Hematopoietic multipotent progenitor cell treated with erythropoietin and hydrocortisone succinate and interleukin-3 and kit ligand, for 17 days (in vitro differentiated cells): ENCODE measurements at regions not wholly inside any gene's neighbourhood (a gene's known extent, or its start where the extent isn't known, plus 50 kb on each side); places are given as distances from the start of the nearest gene placed in this dataset.
"Not testable (repeated sequence)": the region's sequence is repeated elsewhere in the genome, so short reads cannot be mapped to it uniquely, and the experiment has no call there.

Experiments used
- DNase-seq: peaks from one replicate; pipeline ENCODE4 v3.0.0-alpha.2; 2015; ENCODE audit warnings: low spot score

DNA sequence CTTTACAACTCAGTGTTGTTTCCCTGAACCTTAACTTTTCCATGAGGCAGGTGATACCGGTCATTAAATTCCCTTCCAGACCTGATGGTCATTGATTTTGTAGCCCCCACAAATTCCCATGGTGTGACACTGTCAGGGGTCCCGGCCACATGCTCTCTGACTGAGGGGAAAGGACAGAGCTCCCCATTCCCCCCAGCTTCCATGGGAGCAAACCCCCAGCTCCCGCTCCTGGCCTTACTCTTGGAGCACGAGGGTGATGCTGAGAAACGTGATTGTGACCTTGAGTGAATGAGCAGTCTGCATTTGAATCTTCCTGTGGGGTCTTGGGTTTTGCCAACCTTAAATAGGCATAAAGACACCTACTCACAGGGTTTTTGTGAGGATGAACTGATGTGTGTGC is 366.8 kb downstream of the RPS6KC1 start:
- DNase-seq, result no peak

DNA sequence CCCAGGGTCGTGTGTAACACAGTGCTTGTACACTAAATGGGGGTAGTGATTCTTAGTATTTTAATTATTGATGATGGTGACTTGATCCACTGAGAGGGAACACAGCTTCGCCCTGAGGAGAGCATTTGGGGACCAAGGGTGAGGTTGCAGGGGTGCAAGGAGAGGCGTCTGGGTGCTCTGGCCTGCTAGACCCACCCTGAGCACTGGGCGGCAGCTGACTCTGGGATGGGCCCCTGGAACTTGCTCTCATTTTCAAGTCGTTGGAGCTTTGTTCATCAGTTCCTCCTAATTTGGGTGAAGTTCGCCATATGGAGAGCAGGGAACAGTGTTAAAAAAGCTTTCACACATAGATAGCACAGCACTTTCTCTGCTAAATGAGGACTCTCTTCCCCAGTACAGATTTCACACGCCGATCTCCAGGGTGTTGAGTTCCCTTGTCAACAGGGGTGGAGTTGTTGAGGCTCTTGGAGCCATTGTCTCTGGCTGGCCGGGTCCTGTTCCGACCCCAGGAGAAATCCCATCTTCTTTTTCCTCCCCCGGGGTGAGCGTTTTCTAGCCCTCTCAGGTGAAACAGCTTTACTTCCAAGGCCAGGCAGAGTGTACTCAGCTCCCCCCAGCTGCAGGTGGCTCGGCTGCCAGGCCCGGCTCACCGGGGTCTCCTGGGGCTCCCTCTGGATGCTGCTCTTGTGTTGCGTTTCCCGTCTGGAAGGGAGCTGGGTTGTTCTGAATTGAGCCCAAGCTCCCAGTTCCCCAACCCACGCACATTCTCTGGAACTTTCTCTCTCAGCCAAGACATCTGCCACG is 367.4 kb downstream of the RPS6KC1 start:
- no peak for DNase-seq

DNA sequence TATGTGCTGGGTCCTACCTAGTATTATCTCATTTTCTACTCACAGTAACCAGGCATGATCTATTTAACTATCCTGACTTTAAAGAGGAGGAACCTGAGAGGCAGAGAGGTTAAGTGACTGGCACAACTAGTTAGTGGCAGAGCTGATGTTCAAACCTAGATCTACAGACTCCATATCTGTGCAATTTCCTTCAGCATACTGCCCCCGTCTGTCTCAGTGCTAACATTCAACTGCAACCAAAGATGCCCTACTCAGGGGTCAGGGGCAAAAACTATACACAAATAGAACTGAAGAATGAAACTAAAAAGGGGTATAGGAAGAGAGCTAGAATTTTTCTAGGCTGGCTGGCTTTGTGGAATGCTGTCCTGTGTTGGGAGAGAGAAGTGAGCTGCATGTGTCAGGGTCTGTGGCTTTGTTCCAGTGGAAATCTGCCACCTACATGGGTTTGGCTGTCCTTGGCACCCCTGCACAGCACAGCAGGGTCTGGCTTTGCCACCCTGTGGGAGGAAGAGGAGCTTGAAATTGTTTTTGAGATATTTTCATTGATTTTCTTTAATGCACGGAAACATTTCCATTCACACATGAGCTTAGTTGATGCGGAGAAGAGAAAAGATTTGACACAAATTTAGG is 368.5 kb downstream of the RPS6KC1 start:
- no peak for DNase-seq

DNA sequence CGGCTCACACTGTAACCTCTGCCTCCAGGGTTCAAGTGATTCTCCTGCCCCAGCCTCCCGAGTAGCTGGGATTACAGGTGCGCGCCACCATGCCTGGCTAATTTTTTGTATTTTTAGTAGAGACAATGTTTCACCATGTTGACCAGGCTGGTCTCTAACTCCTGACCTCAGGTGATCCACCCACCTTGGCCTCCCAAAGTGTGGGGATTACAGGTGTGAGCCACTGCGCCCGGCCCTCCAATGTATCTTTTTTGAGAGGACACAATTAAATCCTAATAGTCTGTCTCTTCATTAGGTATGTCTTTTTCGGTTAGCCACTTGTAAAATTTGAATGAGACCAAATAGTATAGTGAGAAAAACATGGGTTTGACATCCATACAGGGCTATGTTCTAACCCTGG is 370.1 kb downstream of the RPS6KC1 start:
- DNase-seq, result not testable (repeated sequence)

DNA sequence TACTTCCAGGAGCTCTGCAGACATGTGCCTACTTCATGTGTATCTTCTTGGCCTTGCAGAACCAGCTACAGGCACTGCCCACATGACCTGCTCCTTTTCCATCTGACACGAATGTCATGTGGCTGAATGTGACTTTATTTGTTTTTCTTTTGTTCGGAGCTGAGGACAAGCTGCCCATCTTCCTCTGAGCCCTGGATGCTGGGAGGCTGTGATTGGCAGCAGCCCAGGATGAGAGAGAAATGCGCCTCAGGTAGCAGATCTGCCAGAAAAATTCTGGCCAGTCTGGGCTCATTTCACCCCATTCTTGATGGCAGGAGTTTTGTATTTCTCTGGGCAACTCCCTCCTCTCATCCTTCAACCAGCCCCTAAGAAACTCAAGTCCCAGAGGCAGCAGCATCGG is 372.0 kb downstream of the RPS6KC1 start:
- no peak for DNase-seq

DNA sequence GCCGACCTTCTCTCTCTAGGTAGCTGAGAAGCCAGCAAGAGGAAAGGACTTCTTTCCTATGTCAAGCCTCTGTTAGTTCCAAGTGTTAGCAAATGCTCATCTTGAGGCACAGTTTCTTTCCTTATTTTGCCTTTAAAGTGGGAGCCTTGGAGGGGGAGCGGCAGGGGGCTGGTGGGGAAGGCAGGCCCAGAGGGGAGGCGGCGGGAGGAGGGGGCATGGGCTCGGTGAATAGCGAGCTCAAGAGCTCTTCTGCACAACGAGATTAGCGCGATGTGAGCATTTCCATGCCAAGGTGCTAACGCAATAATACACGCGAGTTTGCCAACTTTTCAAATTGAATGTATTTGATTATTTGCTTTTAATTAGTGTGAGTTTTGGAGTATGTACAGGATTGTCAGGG is 372.6 kb downstream of the RPS6KC1 start:
- DNase-seq, result no peak

DNA sequence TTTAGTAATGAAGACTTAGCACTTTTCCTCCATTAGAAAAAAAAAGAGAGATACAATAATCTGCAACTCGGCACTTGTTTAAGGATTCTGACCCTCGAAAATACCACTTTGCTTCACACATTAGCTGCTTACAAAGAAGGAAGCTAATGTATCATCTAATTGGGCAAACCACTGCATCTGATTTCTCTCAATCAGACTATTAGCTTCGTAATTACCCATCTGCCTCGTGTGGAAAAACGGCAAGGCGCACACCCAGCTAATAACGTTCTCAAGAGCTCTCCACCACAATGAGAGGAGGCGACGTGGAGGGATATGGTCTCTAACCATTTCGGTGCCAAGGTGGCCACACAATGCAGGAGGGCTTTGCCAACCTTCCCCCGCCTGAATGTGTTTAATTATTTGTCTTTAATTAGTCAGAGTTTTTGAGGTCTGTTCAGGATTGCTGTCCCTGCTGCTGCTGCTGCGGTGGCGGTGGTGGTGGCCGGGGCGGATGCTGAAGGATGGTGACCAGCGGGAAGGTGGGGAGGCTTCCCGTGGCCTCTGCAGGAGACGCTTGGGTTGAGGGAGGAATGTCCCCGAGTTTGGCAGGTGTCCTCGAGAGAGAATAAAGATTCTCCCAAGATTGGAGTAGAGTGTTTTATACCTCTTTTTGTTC is 374.5 kb downstream of the RPS6KC1 start:
- no peak for DNase-seq

DNA sequence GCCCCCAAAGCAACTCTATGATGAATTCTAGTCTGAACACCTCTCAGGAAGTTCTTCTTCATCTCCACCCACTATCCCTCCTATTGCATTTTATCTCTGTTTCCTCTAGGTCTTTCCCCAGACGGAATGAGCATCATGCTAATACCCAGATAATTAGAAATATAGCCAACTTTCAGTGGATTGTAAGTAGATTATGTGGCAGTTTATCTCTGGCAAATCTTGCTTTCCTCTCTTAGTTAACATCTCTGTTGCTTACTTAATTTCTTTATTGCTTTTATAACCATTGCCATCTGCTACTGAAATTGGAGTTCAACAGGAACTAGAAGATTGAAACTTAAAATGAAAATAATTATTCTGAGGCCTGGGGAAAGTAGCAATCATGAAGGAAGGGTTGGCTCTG is 378.6 kb downstream of the RPS6KC1 start:
- DNase-seq, result no peak

DNA sequence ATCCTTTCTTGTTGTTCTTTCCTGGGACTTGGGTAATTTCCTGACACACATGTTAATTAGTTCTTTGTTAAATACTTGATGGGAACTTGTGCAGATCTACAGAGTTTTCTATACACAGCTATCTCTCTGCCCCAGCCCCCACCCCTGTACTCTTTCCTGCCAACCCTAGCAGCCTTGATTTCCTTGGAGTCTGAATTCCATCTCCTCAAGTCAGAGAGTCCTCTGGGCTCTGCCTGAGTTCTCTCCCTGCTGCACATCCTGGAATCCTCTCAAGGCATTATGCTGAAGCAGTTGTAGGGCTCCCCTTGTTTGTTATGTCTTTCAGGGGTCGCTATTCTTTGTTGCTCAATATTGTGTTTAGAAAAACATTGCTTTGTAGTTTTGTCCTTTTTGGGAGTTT is 384.7 kb downstream of the RPS6KC1 start:
- no peak for DNase-seq

DNA sequence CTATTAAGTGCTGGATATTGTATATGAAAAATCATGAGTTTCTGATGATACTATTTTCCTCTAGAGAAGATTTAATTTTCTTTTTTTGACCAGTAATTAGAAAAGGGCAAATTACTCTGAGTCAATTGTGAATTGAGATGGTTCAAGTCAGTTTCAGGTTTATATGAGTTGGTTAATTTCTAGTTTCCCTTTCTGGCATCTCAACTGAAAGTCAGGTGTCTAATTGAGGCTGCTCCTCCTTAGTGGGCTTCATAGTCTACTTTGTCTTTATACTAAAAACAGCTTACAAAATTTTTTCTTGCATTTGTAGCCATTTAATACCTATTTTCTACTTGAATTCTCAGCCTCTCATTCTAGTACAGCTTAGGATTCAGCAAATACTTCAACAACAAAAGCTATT is 387.3 kb downstream of the RPS6KC1 start:
- no peak for DNase-seq

DNA sequence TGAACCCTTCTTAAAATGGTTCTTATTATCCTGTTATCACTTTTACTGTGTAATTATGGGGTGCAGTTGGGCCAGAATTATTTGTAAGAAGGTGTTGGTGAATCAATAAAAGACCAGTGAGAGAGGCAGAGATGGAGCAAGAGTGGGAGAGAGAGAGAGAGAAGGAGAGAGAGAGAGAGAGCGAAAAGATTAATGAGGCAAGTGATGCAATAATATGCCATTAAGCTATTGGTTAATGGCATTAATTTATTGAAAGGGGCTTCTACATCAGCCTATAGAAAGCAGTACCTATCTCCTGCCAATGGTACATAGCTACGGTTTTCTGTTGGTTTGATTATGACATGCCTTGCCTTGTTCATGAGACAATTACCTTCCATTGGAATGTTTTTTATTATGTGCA is 388.7 kb downstream of the RPS6KC1 start:
- DNase-seq, result no peak

DNA sequence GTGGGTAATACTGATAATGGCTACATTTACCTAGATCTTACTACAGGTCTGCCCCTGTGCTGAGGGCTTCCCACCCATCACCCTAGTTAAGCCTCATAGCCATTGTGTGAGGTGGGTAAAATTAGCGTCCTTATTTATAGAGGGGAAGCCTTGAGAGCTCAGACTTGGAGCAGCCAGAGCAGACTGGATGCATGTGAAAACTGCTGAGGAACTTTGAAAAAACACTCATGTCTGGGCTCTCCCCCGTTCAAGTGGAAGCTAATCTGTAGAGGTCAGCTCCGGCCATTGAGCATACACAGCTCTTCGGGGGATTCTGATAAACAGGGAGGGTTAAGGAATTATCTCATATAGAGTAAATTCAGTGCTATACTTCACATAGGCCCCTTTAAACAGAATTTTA is 389.7 kb downstream of the RPS6KC1 start:
- DNase-seq, result no peak

DNA sequence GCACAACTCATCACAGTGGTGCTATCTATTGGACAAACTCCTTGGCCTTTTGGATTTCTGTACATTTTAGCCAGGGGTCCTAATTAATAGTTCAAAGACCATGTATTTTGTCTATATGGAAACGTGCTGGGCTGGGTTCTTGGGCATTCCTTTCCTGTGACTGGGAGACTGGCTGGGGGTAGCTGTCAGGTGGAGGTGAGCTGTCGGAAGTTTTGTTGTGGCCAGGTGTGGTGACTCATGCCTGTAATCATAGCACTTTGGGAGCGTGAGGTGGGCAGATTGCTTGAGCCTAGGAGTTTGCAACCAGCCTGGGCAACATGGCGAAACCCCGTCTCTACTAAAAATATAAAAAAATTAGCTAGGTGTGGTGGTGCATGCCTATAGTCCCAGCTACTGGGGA is 392.4 kb downstream of the RPS6KC1 start:
- DNase-seq, result no peak

DNA sequence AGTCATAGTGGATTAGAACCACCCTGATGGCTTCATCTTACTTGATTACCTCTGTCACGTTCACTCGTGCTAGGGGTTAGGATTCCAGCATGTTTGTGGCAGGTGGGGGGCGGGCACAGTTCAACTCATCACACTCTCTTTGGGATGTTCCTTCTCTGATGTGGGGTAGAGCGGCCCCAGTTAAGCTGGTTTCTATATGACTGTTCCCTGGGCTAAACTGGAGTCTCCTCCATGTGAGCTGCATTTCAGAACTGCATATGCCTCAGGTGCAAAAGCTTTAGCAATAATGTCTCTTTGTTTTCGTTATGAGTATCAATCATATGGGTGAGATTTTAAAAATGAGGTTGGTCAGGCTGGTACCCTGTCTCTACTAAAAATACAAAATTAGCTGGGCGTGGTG is 393.2 kb downstream of the RPS6KC1 start:
- no peak for DNase-seq

DNA sequence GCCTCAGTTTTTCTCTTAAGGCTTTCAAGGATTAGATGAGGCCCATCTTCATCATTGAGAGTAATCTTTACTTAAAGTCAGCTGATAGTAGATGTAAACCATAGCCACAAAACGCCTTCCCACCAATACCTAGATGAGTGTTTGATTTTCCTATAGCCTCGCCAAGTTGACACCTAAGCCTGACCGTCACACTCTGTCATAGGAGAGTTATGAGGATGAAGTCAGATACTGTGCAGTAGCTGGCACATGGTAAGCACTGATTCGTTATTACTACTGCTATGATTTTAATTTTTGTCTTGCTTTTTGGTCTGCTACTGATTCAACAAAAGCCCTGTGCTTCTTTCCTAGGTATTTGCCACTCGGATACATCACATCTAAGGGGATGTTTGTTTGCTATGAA is 395.5 kb downstream of the RPS6KC1 start:
- DNase-seq, result no peak

DNA sequence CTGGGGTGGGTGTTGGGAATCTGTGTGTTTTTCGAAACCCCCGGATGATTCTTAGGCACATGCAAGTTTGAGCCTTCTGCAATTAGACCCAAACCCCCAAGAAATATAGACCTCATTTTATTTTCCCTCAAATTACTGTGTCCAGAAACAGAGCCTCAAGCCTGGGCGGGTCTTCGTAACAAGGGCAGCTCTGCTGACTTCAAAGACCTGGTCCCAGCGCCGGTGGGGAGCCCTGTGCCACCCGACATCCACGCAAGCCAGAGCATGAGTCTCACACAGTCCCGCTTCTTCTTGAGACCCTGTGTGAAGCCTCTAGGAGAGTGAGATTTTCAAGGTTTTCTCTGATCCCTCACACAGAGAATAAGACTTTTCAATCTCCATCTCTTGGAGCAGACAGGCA is 397.3 kb downstream of the RPS6KC1 start:
- no peak for DNase-seq

DNA sequence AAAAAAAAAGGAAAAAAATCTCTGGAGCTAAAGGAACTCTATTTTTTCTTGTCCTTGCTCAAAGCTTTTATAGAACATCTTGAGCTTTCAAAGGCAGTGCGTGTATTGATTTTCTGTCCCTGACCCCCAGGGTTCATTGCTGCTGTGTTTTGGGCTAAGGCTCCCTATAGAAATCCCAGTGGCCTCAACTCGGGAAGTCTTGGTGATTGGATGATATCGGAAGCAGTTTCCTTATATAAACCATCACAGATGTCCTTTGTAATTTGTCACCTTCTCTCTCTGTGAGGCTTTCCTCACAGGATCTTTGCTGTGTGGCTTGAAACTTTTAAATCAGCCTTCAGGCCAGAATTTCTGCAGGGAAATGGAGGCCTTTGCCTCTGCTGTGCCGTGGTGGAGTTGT is 397.7 kb downstream of the RPS6KC1 start:
- DNase-seq, result no peak

DNA sequence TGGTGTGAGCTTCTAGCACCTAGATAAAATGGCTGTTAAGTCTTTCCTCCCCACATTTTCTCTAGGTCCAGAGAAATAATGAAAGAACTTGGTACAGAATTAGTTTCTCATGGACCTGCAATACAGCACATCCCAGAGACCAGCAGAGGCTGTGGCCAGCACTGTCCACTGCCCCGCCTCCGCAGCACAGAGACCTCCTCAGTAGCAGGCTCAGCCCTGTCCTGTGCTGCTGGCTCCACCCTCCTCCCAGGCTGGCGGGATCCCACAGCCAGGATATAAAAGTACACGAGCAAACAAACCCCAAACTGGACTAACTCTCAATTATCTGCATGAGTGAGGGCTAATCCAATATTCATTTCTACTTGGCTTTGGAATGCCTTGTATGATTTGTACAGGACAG is 401.5 kb downstream of the RPS6KC1 start:
- no peak for DNase-seq

DNA sequence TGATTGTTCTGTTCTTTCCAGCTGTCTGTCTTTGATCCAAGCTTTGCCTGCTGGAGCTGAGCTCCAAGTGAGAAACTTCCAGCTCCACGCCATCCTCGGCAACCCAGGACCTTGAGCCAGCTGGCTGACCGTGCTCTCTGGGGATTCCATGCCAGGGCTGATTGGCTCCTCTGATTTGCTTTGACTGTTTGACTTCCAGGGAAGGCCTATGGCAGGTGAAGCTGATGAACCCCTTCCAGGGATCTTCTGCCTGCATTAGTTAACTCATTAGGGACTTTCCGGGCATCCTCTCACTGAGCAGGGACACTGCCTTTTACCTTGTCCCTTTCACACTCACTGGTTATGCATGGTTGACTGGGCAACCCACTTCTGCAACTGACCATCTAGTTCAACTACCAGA is 406.1 kb downstream of the RPS6KC1 start:
- no peak for DNase-seq

DNA sequence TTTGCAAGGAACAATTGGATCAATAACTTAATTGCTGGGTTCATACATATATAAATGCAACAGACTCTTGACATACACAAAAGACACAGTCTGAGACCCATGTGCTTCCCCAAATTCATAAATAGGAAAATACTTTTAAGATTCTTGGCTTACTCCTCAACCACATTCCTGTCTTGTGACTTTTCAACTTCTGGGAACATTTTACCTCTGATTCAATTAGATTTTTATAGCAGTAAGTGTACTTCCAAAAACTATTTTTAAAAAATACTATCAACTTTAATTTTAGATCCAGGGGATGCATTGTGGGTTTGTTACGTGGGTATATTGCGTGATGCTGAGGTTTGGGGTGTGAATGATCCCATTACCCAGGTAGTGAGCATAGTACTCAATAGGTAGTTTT is 406.7 kb downstream of the RPS6KC1 start:
- DNase-seq, result no peak

DNA sequence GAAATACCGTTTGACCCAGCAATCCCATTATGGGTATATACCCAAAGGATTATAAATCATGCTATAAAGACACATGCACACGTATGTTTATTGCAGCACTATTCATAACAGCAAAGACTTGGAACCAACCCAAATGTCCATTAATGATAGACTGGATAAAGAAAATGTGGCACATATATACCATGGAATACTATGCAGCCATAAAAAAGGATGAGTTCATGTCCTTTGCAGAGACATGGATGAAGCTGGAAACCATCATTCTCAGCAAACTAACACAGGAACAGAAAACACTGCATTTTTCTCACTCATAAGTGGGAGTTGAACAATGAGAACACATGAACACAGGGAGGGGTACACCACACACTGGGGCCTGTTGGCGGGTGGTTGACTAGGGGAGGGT is 411.3 kb downstream of the RPS6KC1 start:
- DNase-seq, result not testable (repeated sequence)

DNA sequence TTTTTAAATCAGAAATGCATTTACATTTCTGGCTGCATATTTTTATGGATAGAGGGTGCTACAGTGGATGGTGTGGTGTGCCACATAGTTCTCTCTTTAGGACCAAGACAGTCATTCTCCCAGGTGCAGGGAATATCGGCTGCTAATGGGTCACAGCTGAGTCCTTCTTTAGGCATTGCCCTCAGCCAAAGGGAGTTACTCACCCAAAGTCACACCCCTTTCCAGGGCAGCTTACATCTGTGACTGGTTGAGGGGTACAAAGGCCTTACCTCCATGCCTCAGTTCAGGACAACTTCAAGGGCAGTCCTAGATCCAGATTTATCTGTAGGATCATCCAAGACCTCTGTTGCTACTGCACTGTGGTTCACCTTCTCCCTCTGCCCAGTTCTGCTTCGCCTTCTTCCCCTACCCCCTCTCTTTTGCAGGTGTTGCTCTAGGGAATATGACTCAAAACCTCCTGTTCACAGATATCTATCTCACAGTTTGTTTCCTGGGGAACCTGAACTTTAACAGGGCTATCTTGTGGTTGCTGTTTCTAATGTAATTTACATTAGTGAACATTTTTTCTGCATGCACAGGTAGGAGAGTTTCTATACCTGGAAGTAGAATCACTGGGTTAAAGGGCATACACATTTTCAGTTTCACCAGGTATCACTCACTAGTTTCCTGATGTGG is 413.9 kb downstream of the RPS6KC1 start:
- DNase-seq, result no peak

DNA sequence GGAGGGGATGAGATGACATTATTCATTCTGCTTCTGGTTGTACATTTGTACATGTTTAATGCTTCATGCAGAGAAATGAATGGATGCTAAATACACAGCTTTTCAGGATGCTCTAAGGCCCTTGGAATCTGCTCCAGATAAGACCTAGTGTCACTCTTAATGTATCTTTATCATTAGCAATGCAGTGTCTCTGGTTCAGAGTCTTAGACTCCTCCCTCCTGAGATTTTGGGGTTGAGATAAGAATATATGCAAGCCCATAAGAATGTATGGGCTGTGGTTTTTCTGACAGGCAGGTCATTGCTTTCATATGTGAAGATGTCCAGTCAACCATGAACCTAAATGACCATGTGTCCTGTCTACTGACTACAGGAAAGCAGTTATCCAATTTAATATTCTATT is 415.5 kb downstream of the RPS6KC1 start:
- no peak for DNase-seq
